ENCODE measurements at regions not wholly inside any gene's neighbourhood (a gene's known extent, or its start where the extent isn't known, plus 50 kb on each side); places are given as distances from the start of the nearest gene placed in this dataset.

GRCh38 chr14:84789012-84789411 is 740.9 kb upstream of the FLRT2 start:
- no peaks in the 10 kb centered on the region for H3K4me1 ChIP-seq (ENCODE audit: insufficient read depth, low read length, poor library complexity, severe bottlenecking)
- no peak overlapping the region for H3K4me3 ChIP-seq (ENCODE audit: low read depth, low read length, poor library complexity, severe bottlenecking)
- no peaks in the 10 kb centered on the region for H3K9me2 ChIP-seq (ENCODE audit: insufficient read depth, low read length)
- H2AFZ ChIP-seq (ENCODE audit: low read length): no peak overlapping the region
- no peak for DNase-seq (ENCODE audit: low spot score)
- TF ChIP-seq EZH2phosphoT487 (IDR thresholded peaks at IDR 0.05; ENCODE audit: borderline replicate concordance, low read depth, low read length): no peak
- TF ChIP-seq CTCF (conservative IDR thresholded peaks at IDR 0.05; ENCODE audit: low read length): no peak
- intact Hi-C loops (cut with micrococcal nuclease; ENCODE audit: unreplicated experiment): no loop called here
- H4K20me1 ChIP-seq (ENCODE audit: insufficient read depth, low read length): no peaks in the 10 kb centered on the region
- ChIA-PET POLR2A (no interaction called here), CTCF (ENCODE audit: unreplicated experiment) (no interaction called here)
- H3K36me3 ChIP-seq (ENCODE audit: insufficient read depth, low read length): no peaks in the 10 kb centered on the region
- no peaks in the 10 kb centered on the region for H3K79me2 ChIP-seq (ENCODE audit: insufficient read depth, low read depth, low read length)
- H3K27ac ChIP-seq (ENCODE audit: low read depth, low read length, poor library complexity, severe bottlenecking): no peak overlapping the region
- no TSS peak for BruUV-seq (replicated peaks)
- H3K9me3 ChIP-seq (ENCODE audit: low read length): no peaks in the 10 kb centered on the region
- H3K4me2 ChIP-seq (ENCODE audit: low read length): no peak overlapping the region

DNA sequence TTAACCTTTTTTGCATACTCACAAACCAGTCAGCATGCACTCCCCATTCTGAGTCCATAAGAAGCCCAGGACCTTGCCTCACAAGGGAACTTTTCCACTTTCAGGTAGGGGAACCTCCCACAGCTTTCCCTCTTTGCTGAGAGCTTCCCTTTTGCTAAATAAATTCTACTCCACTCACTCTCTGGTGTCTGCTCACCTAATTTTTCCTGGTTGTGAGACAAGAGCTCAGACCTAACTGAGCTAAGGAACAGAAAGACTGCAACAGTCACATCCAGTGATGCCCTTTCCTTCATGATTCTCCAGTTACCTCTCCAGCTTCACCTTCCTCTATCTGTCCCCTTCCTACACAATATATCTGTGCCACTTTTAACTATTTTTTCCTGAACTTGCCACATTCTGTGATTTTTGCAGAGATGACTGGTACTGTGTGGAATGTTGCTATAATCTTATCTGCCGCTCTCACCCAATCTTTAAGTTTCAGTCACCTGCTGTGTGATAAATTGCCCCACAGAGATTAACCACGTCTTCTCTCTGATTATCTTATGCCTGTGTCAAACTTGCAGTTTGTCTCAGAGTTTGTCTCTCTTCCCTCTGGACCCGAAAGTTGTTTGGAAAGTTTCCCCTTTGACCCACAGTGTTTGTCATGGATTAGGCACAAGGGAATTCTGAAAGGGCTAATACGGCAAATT is 737.1 kb upstream of the FLRT2 start:
- H3K36me3 ChIP-seq (ENCODE audit: insufficient read depth, low read length): no peaks in the 10 kb centered on the region
- no peak overlapping the region for H3K4me3 ChIP-seq (ENCODE audit: low read depth, low read length, poor library complexity, severe bottlenecking)
- POLR2A ChIA-PET: no interaction called here
- H3K9me3 ChIP-seq (ENCODE audit: low read length): no peaks in the 10 kb centered on the region
- TF ChIP-seq CTCF (conservative IDR thresholded peaks at IDR 0.05; ENCODE audit: low read length) (no peak), EZH2phosphoT487 (IDR thresholded peaks at IDR 0.05; ENCODE audit: borderline replicate concordance, low read depth, low read length) (no peak)
- no peak overlapping the region for H2AFZ ChIP-seq (ENCODE audit: low read length)
- no peak overlapping the region for H3K4me2 ChIP-seq (ENCODE audit: low read length)
- DNase-seq (ENCODE audit: low spot score): no peak
- H3K79me2 ChIP-seq (ENCODE audit: insufficient read depth, low read depth, low read length): no peaks in the 10 kb centered on the region
- no peaks in the 10 kb centered on the region for H4K20me1 ChIP-seq (ENCODE audit: insufficient read depth, low read length)
- CTCF ChIA-PET (ENCODE audit: unreplicated experiment): no interaction called here
- H3K4me1 ChIP-seq (ENCODE audit: insufficient read depth, low read length, poor library complexity, severe bottlenecking): no peaks in the 10 kb centered on the region
- no peak overlapping the region for H3K27ac ChIP-seq (ENCODE audit: low read depth, low read length, poor library complexity, severe bottlenecking)
- intact Hi-C loops (cut with micrococcal nuclease; ENCODE audit: unreplicated experiment): no loop called here
- BruUV-seq (replicated peaks): no TSS peak
- H3K9me2 ChIP-seq (ENCODE audit: insufficient read depth, low read length): no peaks in the 10 kb centered on the region

- Histone ChIP-seq H3K9me2 (ENCODE audit: insufficient read depth, low read length) (no peaks in the 10 kb centered on the region), H2AFZ (ENCODE audit: low read length) (no peak overlapping the region), H3K79me2 (ENCODE audit: insufficient read depth, low read depth, low read length) (no peaks in the 10 kb centered on the region), H3K9me3 (ENCODE audit: low read length) (no peaks in the 10 kb centered on the region), H4K20me1 (ENCODE audit: insufficient read depth, low read length) (no peaks in the 10 kb centered on the region), H3K4me3 (ENCODE audit: low read depth, low read length, poor library complexity, severe bottlenecking) (no peak overlapping the region), H3K27ac (ENCODE audit: low read depth, low read length, poor library complexity, severe bottlenecking) (no peak overlapping the region), H3K36me3 (ENCODE audit: insufficient read depth, low read length) (no peaks in the 10 kb centered on the region), H3K4me2 (ENCODE audit: low read length) (no peak overlapping the region), H3K4me1 (ENCODE audit: insufficient read depth, low read length, poor library complexity, severe bottlenecking) (no peaks in the 10 kb centered on the region)
- TF ChIP-seq CTCF (conservative IDR thresholded peaks at IDR 0.05; ENCODE audit: low read length): no peak
- TF ChIP-seq EZH2phosphoT487 (IDR thresholded peaks at IDR 0.05; ENCODE audit: borderline replicate concordance, low read depth, low read length): no peak
- DNase-seq (ENCODE audit: low spot score): no peak
- POLR2A ChIA-PET: interaction anchor here (1.0 kb wide), 2 partner anchors 9 to 17 kb away, joined by 3 to 4 read pairs; no protein-coding TSS in a partner anchor
- CTCF ChIA-PET (ENCODE audit: unreplicated experiment): no interaction called here
- intact Hi-C loops (cut with micrococcal nuclease; ENCODE audit: unreplicated experiment): no loop called here
- BruUV-seq (replicated peaks): no TSS peak
Observed at GRCh38 chr14:84797326-84797725, 732.6 kb upstream of the FLRT2 start.

Measured in OCI-LY7 (cell line).